ENCODE measurements at regions not wholly inside any gene's neighbourhood (a gene's known extent, or its start where the extent isn't known, plus 50 kb on each side); places are given as distances from the start of the nearest gene placed in this dataset.

DNA sequence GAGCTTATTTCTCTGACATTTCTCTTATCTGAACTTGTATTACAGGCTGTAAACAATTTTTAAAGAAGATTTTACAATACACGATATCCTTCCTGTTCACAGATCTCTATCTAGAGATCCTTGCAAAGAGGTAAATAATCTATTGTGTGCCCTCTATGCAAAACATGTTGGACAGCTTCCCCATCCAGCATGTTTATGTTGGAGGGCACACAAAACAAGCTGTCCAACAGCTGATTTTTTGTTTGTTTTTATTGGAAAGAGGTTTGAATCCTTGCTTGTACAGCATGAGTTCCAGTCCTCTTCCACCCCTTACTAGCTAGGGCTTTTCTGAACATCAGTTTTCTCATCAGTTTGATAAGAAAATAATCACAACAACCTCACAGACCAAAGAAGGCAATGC lies 62.3 kb upstream of the SYNDIG1 start:
- TF ChIP-seq POLR2AphosphoS5 (IDR thresholded peaks at IDR 0.05; ENCODE audit: low read depth, low read length) = no peak
- TF ChIP-seq, protein P1, sequence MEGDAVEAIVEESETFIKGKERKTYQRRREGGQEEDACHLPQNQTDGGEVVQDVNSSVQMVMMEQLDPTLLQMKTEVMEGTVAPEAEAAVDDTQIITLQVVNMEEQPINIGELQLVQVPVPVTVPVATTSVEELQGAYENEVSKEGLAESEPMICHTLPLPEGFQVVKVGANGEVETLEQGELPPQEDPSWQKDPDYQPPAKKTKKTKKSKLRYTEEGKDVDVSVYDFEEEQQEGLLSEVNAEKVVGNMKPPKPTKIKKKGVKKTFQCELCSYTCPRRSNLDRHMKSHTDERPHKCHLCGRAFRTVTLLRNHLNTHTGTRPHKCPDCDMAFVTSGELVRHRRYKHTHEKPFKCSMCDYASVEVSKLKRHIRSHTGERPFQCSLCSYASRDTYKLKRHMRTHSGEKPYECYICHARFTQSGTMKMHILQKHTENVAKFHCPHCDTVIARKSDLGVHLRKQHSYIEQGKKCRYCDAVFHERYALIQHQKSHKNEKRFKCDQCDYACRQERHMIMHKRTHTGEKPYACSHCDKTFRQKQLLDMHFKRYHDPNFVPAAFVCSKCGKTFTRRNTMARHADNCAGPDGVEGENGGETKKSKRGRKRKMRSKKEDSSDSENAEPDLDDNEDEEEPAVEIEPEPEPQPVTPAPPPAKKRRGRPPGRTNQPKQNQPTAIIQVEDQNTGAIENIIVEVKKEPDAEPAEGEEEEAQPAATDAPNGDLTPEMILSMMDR (IDR thresholded peaks at IDR 0.05) = no peak
